ENCODE measurements at regions not wholly inside any gene's neighbourhood (a gene's known extent, or its start where the extent isn't known, plus 50 kb on each side); places are given as distances from the start of the nearest gene placed in this dataset.

GRCh38 chr15:60250316-60250715, 147.5 kb downstream of the ANXA2 start:
- TF ChIP-seq CTCF (IDR thresholded peaks at IDR 0.05), result no peak
- TF ChIP-seq POLR2A (IDR thresholded peaks at IDR 0.05), result no peak

All from uterus (tissue), 2 donors.